Astrocyte of the spinal cord (primary cell): ENCODE measurements at regions not wholly inside any gene's neighbourhood (a gene's known extent, or its start where the extent isn't known, plus 50 kb on each side); places are given as distances from the start of the nearest gene placed in this dataset.

Experiments
- DNase-seq: peaks from one replicate; pipeline ENCODE4 v3.0.0; 2011; ENCODE audit warnings: low read depth, low spot score
- H3K4me3 ChIP-seq: 2 replicates; pipeline ENCODE4 v1.5.1; 2011; ENCODE audit warnings: low read depth, mild to moderate bottlenecking, low read length, moderate library complexity
- CTCF ChIP-seq: IDR thresholded peaks from 2 replicates; pipeline ENCODE4 v1.5.1; 2012; ENCODE audit warnings: low read depth, mild to moderate bottlenecking, low read length, inconsistent platforms
- in situ Hi-C: cut with HindIII; loops from 2 replicates; pipeline ENCODE4 v1.10.0; 2017; ENCODE audit warnings: low sequenced_read_pairs

GRCh38 chr22:49320714-49321476 is 506.8 kb downstream of the BRD1 start:
- in situ Hi-C loops: no loop called here
- H3K4me3 ChIP-seq: no peak overlapping the region
- DNase-seq: no peak
- TF ChIP-seq CTCF: no peak

- no peak for DNase-seq
- TF ChIP-seq CTCF: no peak
- H3K4me3 ChIP-seq: no peak overlapping the region
- in situ Hi-C loops: no loop called here
Measured at GRCh38 chr22:49317369-49317768, 510.3 kb downstream of the BRD1 start.

GRCh38 chr22:49312601-49313000 is 515.1 kb downstream of the BRD1 start:
- TF ChIP-seq CTCF: no peak
- in situ Hi-C loops: no loop called here
- DNase-seq: no peak

GRCh38 chr22:49310354-49310753 is 517.3 kb downstream of the BRD1 start:
- no peak for DNase-seq
- no peak overlapping the region for H3K4me3 ChIP-seq
- in situ Hi-C loops: no loop called here
- TF ChIP-seq CTCF: no peak

More at GRCh38 chr22:49312601-49313000, 515.1 kb downstream of the BRD1 start:
- H3K4me3 ChIP-seq: no peak overlapping the region

GRCh38 chr22:49308300-49308699 is 519.4 kb downstream of the BRD1 start:
- DNase-seq: no peak
- in situ Hi-C loops: no loop called here
- no peak overlapping the region for H3K4me3 ChIP-seq
- no peak for TF ChIP-seq CTCF

- TF ChIP-seq CTCF: no peak
- no peak for DNase-seq
- in situ Hi-C loops: no loop called here
- no peak overlapping the region for H3K4me3 ChIP-seq
Measured at GRCh38 chr22:49307870-49308269, 519.8 kb downstream of the BRD1 start.
